Endodermal cell (in vitro differentiated cells): ENCODE measurements at regions not wholly inside any gene's neighbourhood (a gene's known extent, or its start where the extent isn't known, plus 50 kb on each side); places are given as distances from the start of the nearest gene placed in this dataset.

Source experiments
- DNase-seq: peaks from one replicate; pipeline ENCODE4 v3.0.0-alpha.2; 2017
- H3K27ac ChIP-seq: 2 replicates; pipeline ENCODE4 v1.5.1; 2013; ENCODE audit warnings: mild to moderate bottlenecking, low read depth, low read length, moderate library complexity
- H3K27me3 ChIP-seq: 2 replicates; pipeline ENCODE4 v1.6.1; 2013; ENCODE audit warnings: mild to moderate bottlenecking, low read length, moderate library complexity; ENCODE audit not compliant: insufficient read depth, control insufficient read depth, poor library complexity, severe bottlenecking
- H3K36me3 ChIP-seq: 2 replicates; pipeline ENCODE4 v1.7.0; 2013; ENCODE audit warnings: mild to moderate bottlenecking, low read length, moderate library complexity; ENCODE audit not compliant: control insufficient read depth, insufficient read depth
- H3K4me1 ChIP-seq: one replicate; pipeline ENCODE4 v1.7.0; 2013; ENCODE audit warnings: low read length; ENCODE audit not compliant: control insufficient read depth, insufficient read depth
- H3K4me3 ChIP-seq: 2 replicates; pipeline ENCODE4 v1.5.1; 2013; ENCODE audit warnings: mild to moderate bottlenecking, low read length, moderate library complexity
- H3K9ac ChIP-seq: 2 replicates; pipeline ENCODE4 v1.6.1; 2013; ENCODE audit warnings: mild to moderate bottlenecking, low read length, moderate library complexity; ENCODE audit not compliant: poor library complexity, severe bottlenecking; ENCODE audit errors: extremely low read depth
- H3K9me3 ChIP-seq: 2 replicates; pipeline ENCODE4 v1.6.1; 2013; ENCODE audit warnings: mild to moderate bottlenecking, low read length, moderate library complexity; ENCODE audit not compliant: control insufficient read depth
- H3K27ac Mint-ChIP-seq: 2 replicates; pipeline ENCODE4 v1.8.0; 2020; ENCODE audit warnings: mixed read lengths
- H3K27me3 Mint-ChIP-seq: 2 replicates; pipeline ENCODE4 v1.8.0; 2021; ENCODE audit warnings: mild to moderate bottlenecking, mixed read lengths; ENCODE audit not compliant: insufficient read depth
- H3K36me3 Mint-ChIP-seq: 2 replicates; pipeline ENCODE4 v1.8.0; 2020; ENCODE audit warnings: low read depth, mixed read lengths
- H3K4me1 Mint-ChIP-seq: 2 replicates; pipeline ENCODE4 v1.8.0; 2020; ENCODE audit warnings: mixed read lengths
- H3K4me3 Mint-ChIP-seq: 2 replicates; pipeline ENCODE4 v1.8.0; 2020; ENCODE audit warnings: mild to moderate bottlenecking, moderate library complexity, mixed read lengths
- H3K9me3 Mint-ChIP-seq: 2 replicates; pipeline ENCODE4 v1.8.0; 2020; ENCODE audit warnings: mild to moderate bottlenecking, mixed read lengths
- WGBS, 2 experiments: methylation state at CpG; one replicate each; pipeline versions ENCODE4 v1.1.5 to v1.1.7; 2013; ENCODE audit warnings: missing lambda C conversion rate in 2 of 2, mixed read lengths in 1 of 2; ENCODE audit not compliant: insufficient coverage in 1 of 2, insufficient read length in 1 of 2; 5-methylcytosine and 5-hydroxymethylcytosine counted together
- TF ChIP-seq, protein P1 (sequence below): fragments of 200-600 bp; sonication (generic); conservative IDR thresholded peaks from 2 replicates; pipeline ENCODE4 v1.5.0; 2021; ENCODE audit warnings: antibody characterized with exemption, mild to moderate bottlenecking

DNA sequence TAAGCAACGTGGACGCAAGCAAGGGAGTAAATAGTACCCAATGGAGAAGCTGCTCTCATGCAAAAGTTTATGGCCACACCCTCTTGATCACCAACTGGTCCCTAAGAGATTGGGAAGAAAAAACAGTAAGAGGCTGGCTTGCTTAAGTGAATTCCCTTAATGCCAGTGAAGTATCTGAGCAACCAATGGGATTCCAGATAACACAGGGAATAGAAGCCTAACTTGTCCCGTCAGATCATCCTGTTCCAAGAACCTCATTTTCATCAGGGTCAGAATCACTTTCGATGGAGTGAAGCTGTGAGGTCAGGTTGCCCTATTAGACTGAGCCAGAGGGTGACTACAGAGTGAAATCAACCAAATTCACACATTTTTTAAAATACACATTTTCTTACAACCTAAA, 104.3 kb downstream of the CD47 start:
- WGBS, 2 experiments = 60 to 75% methylated on average over 3 to 4 of the region's 4 CpGs
- H3K36me3 Mint-ChIP-seq = no peaks in the 10 kb centered on the region
- H3K27ac ChIP-seq = no peak overlapping the region
- no peak overlapping the region for H3K27ac Mint-ChIP-seq
- H3K9ac ChIP-seq = no peak overlapping the region
- no peak overlapping the region for H3K4me3 Mint-ChIP-seq
- H3K4me1 ChIP-seq = no peaks in the 10 kb centered on the region
- TF ChIP-seq, protein P1, sequence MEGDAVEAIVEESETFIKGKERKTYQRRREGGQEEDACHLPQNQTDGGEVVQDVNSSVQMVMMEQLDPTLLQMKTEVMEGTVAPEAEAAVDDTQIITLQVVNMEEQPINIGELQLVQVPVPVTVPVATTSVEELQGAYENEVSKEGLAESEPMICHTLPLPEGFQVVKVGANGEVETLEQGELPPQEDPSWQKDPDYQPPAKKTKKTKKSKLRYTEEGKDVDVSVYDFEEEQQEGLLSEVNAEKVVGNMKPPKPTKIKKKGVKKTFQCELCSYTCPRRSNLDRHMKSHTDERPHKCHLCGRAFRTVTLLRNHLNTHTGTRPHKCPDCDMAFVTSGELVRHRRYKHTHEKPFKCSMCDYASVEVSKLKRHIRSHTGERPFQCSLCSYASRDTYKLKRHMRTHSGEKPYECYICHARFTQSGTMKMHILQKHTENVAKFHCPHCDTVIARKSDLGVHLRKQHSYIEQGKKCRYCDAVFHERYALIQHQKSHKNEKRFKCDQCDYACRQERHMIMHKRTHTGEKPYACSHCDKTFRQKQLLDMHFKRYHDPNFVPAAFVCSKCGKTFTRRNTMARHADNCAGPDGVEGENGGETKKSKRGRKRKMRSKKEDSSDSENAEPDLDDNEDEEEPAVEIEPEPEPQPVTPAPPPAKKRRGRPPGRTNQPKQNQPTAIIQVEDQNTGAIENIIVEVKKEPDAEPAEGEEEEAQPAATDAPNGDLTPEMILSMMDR = no peak
- no peaks in the 10 kb centered on the region for H3K36me3 ChIP-seq
- no peaks in the 10 kb centered on the region for H3K9me3 ChIP-seq
- no peak for DNase-seq
- H3K27me3 Mint-ChIP-seq = no peaks in the 10 kb centered on the region
- H3K4me3 ChIP-seq = no peak overlapping the region
- no peaks in the 10 kb centered on the region for H3K4me1 Mint-ChIP-seq
- H3K27me3 ChIP-seq = no peaks in the 10 kb centered on the region
- H3K9me3 Mint-ChIP-seq = no peaks in the 10 kb centered on the region

DNA sequence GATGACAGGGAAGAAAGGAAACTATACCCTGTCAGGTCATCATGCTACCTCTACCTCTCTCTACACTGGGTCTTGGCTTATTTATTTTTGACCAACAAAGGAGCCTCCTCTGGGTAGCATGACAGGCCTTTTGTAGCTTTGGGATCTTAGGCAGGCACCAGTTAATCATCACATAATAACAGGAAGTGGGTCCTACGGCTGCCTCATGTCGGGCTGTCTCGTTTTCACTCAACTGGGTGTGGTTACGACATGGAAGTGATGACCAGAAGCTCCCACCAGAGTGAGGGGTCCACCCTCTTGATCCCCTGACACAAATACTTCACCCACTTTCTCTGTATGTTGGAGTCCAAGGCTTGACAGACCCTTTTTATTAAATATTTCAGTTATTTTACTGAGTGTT, 105.3 kb downstream of the CD47 start:
- Mint-ChIP-seq H3K4me3 (no peak overlapping the region), H3K9me3 (no peaks in the 10 kb centered on the region), H3K36me3 (no peaks in the 10 kb centered on the region), H3K27ac (no peak overlapping the region), H3K27me3 (no peaks in the 10 kb centered on the region), H3K4me1 (no peaks in the 10 kb centered on the region)
- Histone ChIP-seq H3K9me3 (no peaks in the 10 kb centered on the region), H3K9ac (no peak overlapping the region), H3K27me3 (no peaks in the 10 kb centered on the region), H3K4me3 (no peak overlapping the region), H3K27ac (no peak overlapping the region), H3K36me3 (no peaks in the 10 kb centered on the region), H3K4me1 (no peaks in the 10 kb centered on the region)
- TF ChIP-seq, protein P1 = no peak
- 95 to 100% methylated on average over 1 to 4 of the region's 4 CpGs for WGBS, 2 experiments
- DNase-seq = no peak

DNA sequence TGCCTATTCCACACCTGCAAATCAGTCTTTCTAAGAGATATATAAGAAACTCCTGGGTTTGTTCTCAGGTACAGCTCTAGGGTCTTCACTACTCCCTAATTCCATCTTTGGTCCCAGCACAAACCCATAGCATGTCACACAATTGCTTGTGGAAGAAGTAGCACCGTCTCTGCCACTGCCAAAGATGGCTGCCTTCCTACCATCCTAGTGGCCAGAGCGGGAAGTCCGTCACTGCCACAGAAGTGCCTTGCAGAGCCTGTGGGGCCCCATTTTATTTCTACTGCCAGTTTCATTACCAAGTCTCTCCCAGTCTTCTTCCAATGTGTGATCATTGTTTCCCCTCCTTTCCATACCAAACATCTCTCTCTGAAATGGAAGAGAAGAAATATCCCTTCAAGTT, 107.6 kb downstream of the CD47 start:
- no peak overlapping the region for H3K27ac Mint-ChIP-seq
- no peaks in the 10 kb centered on the region for H3K4me1 ChIP-seq
- DNase-seq = no peak
- H3K36me3 ChIP-seq = no peaks in the 10 kb centered on the region
- H3K9me3 Mint-ChIP-seq = no peaks in the 10 kb centered on the region
- no peaks in the 10 kb centered on the region for H3K27me3 ChIP-seq
- no peak overlapping the region for H3K27ac ChIP-seq
- no peaks in the 10 kb centered on the region for H3K36me3 Mint-ChIP-seq
- no peak overlapping the region for H3K4me3 Mint-ChIP-seq
- H3K9ac ChIP-seq = no peak overlapping the region
- TF ChIP-seq, protein P1 = peak; percentile 61
- H3K4me3 ChIP-seq = no peak overlapping the region
- H3K4me1 Mint-ChIP-seq = no peaks in the 10 kb centered on the region
- H3K9me3 ChIP-seq = no peaks in the 10 kb centered on the region
- 90 to 100% methylated on average over 2 to 3 of the region's 3 CpGs for WGBS, 2 experiments
- no peaks in the 10 kb centered on the region for H3K27me3 Mint-ChIP-seq
